IPS-20b (cell line): ENCODE measurements at regions not wholly inside any gene's neighbourhood (a gene's known extent, or its start where the extent isn't known, plus 50 kb on each side); places are given as distances from the start of the nearest gene placed in this dataset.

Source experiments
- H3K27ac ChIP-seq: one replicate; pipeline ENCODE4 v1.5.1; 2013; ENCODE audit warnings: low read length
- H3K27me3 ChIP-seq: 2 replicates; pipeline ENCODE4 v1.6.1; 2013; ENCODE audit warnings: mild to moderate bottlenecking, low read length, inconsistent platforms; ENCODE audit not compliant: insufficient read depth
- H3K36me3 ChIP-seq: 2 replicates; pipeline ENCODE4 v1.6.1; 2013; ENCODE audit warnings: low read depth, mild to moderate bottlenecking, inconsistent platforms, low read length, moderate library complexity; ENCODE audit not compliant: insufficient read depth
- H3K4me1 ChIP-seq: 2 replicates; pipeline ENCODE4 v1.6.1; 2013; ENCODE audit warnings: mild to moderate bottlenecking, control low read depth, inconsistent platforms, low read length, moderate library complexity; ENCODE audit not compliant: insufficient read depth
- H3K4me3 ChIP-seq: 2 replicates; pipeline ENCODE4 v1.5.1; 2013; ENCODE audit warnings: mild to moderate bottlenecking, low read length, inconsistent platforms
- H3K9ac ChIP-seq: 2 replicates; pipeline ENCODE4 v1.6.1; 2013; ENCODE audit warnings: low read depth, mild to moderate bottlenecking, inconsistent platforms, low read length, moderate library complexity
- H3K9me3 ChIP-seq: 2 replicates; pipeline ENCODE4 v1.6.1; 2013; ENCODE audit warnings: mild to moderate bottlenecking, low read depth, low read length, inconsistent platforms; ENCODE audit not compliant: insufficient read depth

- H3K4me1 ChIP-seq, result no peaks in the 10 kb centered on the region
- H3K36me3 ChIP-seq, result no peaks in the 10 kb centered on the region
- no peak overlapping the region for H3K27ac ChIP-seq
- no peaks in the 10 kb centered on the region for H3K27me3 ChIP-seq
- H3K9me3 ChIP-seq, result peaks cover 3% of the 10 kb centered on the region; the same call in 1 of the 2 replicates
- no peak overlapping the region for H3K9ac ChIP-seq
- no peak overlapping the region for H3K4me3 ChIP-seq
Observed at GRCh38 chr12:19855851-19856250, 416.6 kb downstream of the AEBP2 start.

- H3K27me3 ChIP-seq, result no peaks in the 10 kb centered on the region
- no peak overlapping the region for H3K4me3 ChIP-seq
- no peaks in the 10 kb centered on the region for H3K4me1 ChIP-seq
- H3K9me3 ChIP-seq, result peaks cover 3% of the 10 kb centered on the region; the same call in 1 of the 2 replicates
- no peak overlapping the region for H3K9ac ChIP-seq
- no peaks in the 10 kb centered on the region for H3K36me3 ChIP-seq
- H3K27ac ChIP-seq, result no peak overlapping the region
Observed at GRCh38 chr12:19856389-19856788, 417.1 kb downstream of the AEBP2 start.

GRCh38 chr12:19857204-19857603 lies 417.9 kb downstream of the AEBP2 start:
- Histone ChIP-seq H3K4me3 (no peak overlapping the region), H3K9ac (no peak overlapping the region), H3K27ac (no peak overlapping the region), H3K27me3 (no peaks in the 10 kb centered on the region), H3K9me3 (peaks cover 3% of the 10 kb centered on the region; the same call in 1 of the 2 replicates), H3K36me3 (no peaks in the 10 kb centered on the region), H3K4me1 (no peaks in the 10 kb centered on the region)

- no peaks in the 10 kb centered on the region for H3K27me3 ChIP-seq
- no peaks in the 10 kb centered on the region for H3K4me1 ChIP-seq
- H3K27ac ChIP-seq, result no peak overlapping the region
- H3K4me3 ChIP-seq, result no peak overlapping the region
- H3K36me3 ChIP-seq, result no peaks in the 10 kb centered on the region
- H3K9ac ChIP-seq, result no peak overlapping the region
- H3K9me3 ChIP-seq, result no peaks in the 10 kb centered on the region
Observed at GRCh38 chr12:19867151-19867550, 427.9 kb downstream of the AEBP2 start.

- Histone ChIP-seq H3K36me3 (no peaks in the 10 kb centered on the region), H3K4me1 (no peaks in the 10 kb centered on the region), H3K27ac (no peak overlapping the region), H3K9me3 (no peaks in the 10 kb centered on the region), H3K4me3 (no peak overlapping the region), H3K9ac (no peak overlapping the region), H3K27me3 (no peaks in the 10 kb centered on the region)
Observed at GRCh38 chr12:19867970-19868369, 428.7 kb downstream of the AEBP2 start.

GRCh38 chr12:19869413-19869812 lies 430.1 kb downstream of the AEBP2 start:
- Histone ChIP-seq H3K9me3 (no peaks in the 10 kb centered on the region), H3K4me3 (no peak overlapping the region), H3K9ac (no peak overlapping the region)

GRCh38 chr12:19872621-19873540 lies 433.6 kb downstream of the AEBP2 start:
- no peaks in the 10 kb centered on the region for H3K27me3 ChIP-seq
- no peak overlapping the region for H3K27ac ChIP-seq
- no peak overlapping the region for H3K4me3 ChIP-seq
- H3K36me3 ChIP-seq, result no peaks in the 10 kb centered on the region
- H3K4me1 ChIP-seq, result no peaks in the 10 kb centered on the region
- no peak overlapping the region for H3K9ac ChIP-seq
- H3K9me3 ChIP-seq, result no peaks in the 10 kb centered on the region

More at GRCh38 chr12:19869413-19869812, 430.1 kb downstream of the AEBP2 start:
- Histone ChIP-seq H3K27me3 (no peaks in the 10 kb centered on the region), H3K27ac (no peak overlapping the region), H3K36me3 (no peaks in the 10 kb centered on the region), H3K4me1 (no peaks in the 10 kb centered on the region)

- Histone ChIP-seq H3K27me3 (no peaks in the 10 kb centered on the region), H3K9me3 (no peaks in the 10 kb centered on the region), H3K27ac (no peak overlapping the region), H3K4me3 (no peak overlapping the region), H3K9ac (no peak overlapping the region), H3K36me3 (no peaks in the 10 kb centered on the region), H3K4me1 (no peaks in the 10 kb centered on the region)
Observed at GRCh38 chr12:19880076-19880475, 440.8 kb downstream of the AEBP2 start.

- no peak overlapping the region for H3K9ac ChIP-seq
- H3K36me3 ChIP-seq, result no peaks in the 10 kb centered on the region
- H3K4me1 ChIP-seq, result no peaks in the 10 kb centered on the region
- H3K27ac ChIP-seq, result no peak overlapping the region
- H3K9me3 ChIP-seq, result no peaks in the 10 kb centered on the region
- H3K4me3 ChIP-seq, result no peak overlapping the region
- no peaks in the 10 kb centered on the region for H3K27me3 ChIP-seq
Observed at GRCh38 chr12:19880721-19881120, 441.4 kb downstream of the AEBP2 start.

- H3K4me1 ChIP-seq, result no peaks in the 10 kb centered on the region
- no peak overlapping the region for H3K27ac ChIP-seq
- no peaks in the 10 kb centered on the region for H3K27me3 ChIP-seq
- no peak overlapping the region for H3K4me3 ChIP-seq
- H3K9me3 ChIP-seq, result no peaks in the 10 kb centered on the region
- no peaks in the 10 kb centered on the region for H3K36me3 ChIP-seq
- no peak overlapping the region for H3K9ac ChIP-seq
Observed at GRCh38 chr12:19882346-19882745, 443.1 kb downstream of the AEBP2 start.

- Histone ChIP-seq H3K4me1 (no peaks in the 10 kb centered on the region), H3K9me3 (no peaks in the 10 kb centered on the region), H3K27me3 (no peaks in the 10 kb centered on the region), H3K36me3 (no peaks in the 10 kb centered on the region), H3K9ac (no peak overlapping the region), H3K4me3 (no peak overlapping the region), H3K27ac (no peak overlapping the region)
Observed at GRCh38 chr12:19884021-19884492, 444.8 kb downstream of the AEBP2 start.
